Testis (tissue), 2 donors: ENCODE measurements at regions not wholly inside any gene's neighbourhood (a gene's known extent, or its start where the extent isn't known, plus 50 kb on each side); places are given as distances from the start of the nearest gene placed in this dataset.

ENCODE experiments used
- POLR2A ChIP-seq: fragments of 450-650 bp; IDR thresholded peaks from one replicate; pipeline ENCODE4 v1.6.1; 2017; ENCODE audit warnings: antibody characterized with exemption, mild to moderate bottlenecking, moderate library complexity
- TF ChIP-seq, protein P1 (sequence below), 3 experiments: fragments of 450-650 bp in 2 of 3; fragments of 200-600 bp in 1 of 3; sonication (generic) in 1 of 3; IDR thresholded peaks; one replicate each; pipeline ENCODE4 v1.5.1; 2016 to 2019; ENCODE audit warnings: antibody characterized with exemption in 3 of 3, mild to moderate bottlenecking in 2 of 3, moderate library complexity in 1 of 3

DNA sequence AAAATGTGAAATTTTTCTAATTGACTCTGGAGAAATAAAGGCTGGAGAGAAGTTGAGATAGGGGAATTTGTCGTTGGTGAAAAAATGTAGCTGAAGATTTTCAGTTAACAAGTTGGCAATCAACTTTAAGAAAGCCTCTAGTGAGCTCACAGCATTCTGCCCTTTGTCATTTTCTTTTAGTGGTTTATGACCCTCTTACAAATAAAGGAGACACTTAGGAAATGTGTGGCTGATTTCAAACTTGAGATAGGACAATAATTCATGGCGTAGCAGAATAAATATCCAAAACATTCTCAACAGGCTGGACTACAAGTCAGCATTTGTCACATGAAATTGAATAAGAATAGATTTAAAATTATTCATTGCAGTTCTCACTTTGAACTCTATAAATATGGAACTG, 412.5 kb upstream of the SPHKAP start:
- TF ChIP-seq, protein P1, sequence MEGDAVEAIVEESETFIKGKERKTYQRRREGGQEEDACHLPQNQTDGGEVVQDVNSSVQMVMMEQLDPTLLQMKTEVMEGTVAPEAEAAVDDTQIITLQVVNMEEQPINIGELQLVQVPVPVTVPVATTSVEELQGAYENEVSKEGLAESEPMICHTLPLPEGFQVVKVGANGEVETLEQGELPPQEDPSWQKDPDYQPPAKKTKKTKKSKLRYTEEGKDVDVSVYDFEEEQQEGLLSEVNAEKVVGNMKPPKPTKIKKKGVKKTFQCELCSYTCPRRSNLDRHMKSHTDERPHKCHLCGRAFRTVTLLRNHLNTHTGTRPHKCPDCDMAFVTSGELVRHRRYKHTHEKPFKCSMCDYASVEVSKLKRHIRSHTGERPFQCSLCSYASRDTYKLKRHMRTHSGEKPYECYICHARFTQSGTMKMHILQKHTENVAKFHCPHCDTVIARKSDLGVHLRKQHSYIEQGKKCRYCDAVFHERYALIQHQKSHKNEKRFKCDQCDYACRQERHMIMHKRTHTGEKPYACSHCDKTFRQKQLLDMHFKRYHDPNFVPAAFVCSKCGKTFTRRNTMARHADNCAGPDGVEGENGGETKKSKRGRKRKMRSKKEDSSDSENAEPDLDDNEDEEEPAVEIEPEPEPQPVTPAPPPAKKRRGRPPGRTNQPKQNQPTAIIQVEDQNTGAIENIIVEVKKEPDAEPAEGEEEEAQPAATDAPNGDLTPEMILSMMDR (IDR thresholded peaks at IDR 0.05): no peak
- no peak for TF ChIP-seq POLR2A
